GM13976 (cell line): ENCODE measurements at regions not wholly inside any gene's neighbourhood (a gene's known extent, or its start where the extent isn't known, plus 50 kb on each side); places are given as distances from the start of the nearest gene placed in this dataset.
"Not testable (repeated sequence)": the region's sequence is repeated elsewhere in the genome, so short reads cannot be mapped to it uniquely, and the experiment has no call there.

Experiments used
- DNase-seq: peaks from one replicate; pipeline ENCODE4 v3.0.0; 2012; ENCODE audit warnings: low spot score
- CTCF ChIP-seq: IDR thresholded peaks from 2 replicates; pipeline ENCODE4 v1.5.1; 2012; ENCODE audit warnings: borderline replicate concordance, mild to moderate bottlenecking; ENCODE audit not compliant: insufficient read depth; ENCODE audit errors: extremely low read depth, missing control alignments, control extremely low read depth
- in situ Hi-C: fragments of 300-500 bp; cut with MboI; formaldehyde crosslinking; loops from one replicate; pipeline ENCODE4 v1.12.0; 2022; ENCODE audit warnings: low sequenced_read_pairs, mixed read lengths, inconsistent platforms; ENCODE audit not compliant: unreplicated experiment

GRCh38 chr3:74217467-74217866 is 397.0 kb downstream of the CNTN3 start:
- in situ Hi-C loops, result no loop called here
- no peak for TF ChIP-seq CTCF
- no peak for DNase-seq

DNA sequence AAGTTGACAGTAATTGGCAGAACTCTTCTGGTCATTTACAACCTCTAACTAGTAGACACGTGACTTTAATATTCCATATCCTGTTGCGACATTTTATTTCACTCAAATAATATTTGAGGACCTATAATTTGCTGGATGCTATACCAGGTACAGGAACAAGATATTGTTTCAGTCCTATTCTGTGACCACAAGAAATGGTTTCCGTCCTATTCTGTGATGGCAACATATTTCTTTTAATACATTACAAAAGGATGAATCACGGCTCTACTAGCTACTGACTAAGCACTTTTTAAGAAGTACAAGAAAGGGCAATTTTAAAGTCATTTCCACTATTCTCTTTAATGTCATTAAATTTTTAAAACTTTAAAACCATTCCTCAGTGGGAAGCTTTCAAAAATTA is 400.2 kb downstream of the CNTN3 start:
- in situ Hi-C loops, result no loop called here
- no peak for TF ChIP-seq CTCF

DNA sequence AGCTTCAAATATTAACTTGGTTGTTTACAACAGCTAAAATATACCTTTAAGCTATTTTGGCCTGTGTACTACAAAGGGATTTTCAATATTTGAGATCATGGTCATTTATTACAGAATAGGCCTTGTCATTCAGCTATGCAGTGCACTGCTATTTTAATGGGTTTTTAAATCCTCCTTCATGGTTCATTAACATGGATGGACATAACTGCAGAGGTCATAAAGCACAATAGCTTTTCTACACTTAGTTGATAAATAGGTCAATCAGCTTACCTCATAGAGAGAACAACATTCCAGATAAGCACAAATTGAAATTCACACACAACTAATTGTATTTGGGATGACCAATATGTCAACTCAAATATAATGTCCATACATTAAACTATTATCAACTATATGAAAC is 403.7 kb downstream of the CNTN3 start:
- TF ChIP-seq CTCF, result no peak
- no peak for DNase-seq
- in situ Hi-C loops, result no loop called here

More for the DNA sequence above, 400.2 kb downstream of the CNTN3 start:
- DNase-seq, result no peak

DNA sequence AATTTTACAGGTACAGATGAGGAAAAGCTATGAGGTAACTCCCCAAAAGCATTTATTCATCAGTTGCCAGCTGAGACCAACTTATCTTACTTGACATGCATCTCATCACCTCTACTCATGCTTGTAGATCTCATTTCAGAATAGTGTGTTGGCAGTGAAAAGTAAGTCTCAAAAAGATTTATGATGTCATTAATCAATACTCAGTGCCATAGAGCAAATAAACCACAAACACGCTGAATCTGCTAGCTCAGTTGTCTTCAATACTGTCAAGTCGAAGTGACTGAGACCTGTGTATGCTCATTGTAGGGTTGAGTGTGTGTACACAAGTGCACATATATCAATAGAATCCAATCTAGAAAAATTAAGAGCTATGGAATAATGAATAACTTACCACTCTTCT is 413.5 kb downstream of the CNTN3 start:
- in situ Hi-C loops, result no loop called here
- TF ChIP-seq CTCF, result no peak
- no peak for DNase-seq

DNA sequence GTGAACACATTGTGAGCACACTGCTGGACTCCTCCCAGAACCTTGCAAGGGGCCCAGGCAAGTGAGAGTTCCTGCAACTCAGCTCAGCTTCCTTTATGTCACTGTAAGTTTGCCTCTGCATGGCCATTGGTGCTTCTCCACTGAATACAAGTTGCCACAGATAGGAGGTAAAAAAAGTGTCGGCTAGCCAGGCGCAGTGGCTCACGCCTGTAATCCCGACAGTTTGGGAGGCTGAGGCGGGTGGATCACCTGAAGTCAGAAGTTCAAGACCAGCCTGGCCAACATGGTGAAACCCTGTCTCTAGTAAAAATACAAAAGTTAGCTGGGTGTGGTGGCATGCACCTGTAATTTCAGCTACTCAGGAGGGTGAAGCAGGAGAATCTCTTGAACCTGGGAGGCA is 435.8 kb downstream of the CNTN3 start:
- in situ Hi-C loops, DNase-seq: not testable (repeated sequence)

DNA sequence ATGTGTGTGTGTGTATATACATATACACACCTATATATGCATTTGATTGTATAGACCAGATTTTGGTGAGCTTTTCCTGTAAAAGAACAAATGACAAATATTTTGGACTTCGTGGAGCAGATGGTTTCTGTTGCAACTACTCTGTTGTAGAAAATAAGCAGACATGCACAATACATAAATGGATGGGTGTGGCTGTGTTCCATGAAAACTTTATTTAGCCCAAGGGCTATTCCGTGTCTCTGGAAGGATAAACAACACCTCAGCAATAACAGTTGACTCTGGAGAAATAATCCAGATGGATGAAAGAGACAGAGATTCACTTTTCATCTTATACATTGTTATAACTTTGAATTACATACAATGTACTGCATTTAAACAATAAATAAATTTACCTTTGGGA is 441.4 kb downstream of the CNTN3 start:
- DNase-seq, result no peak
- TF ChIP-seq CTCF, result no peak
- in situ Hi-C loops, result no loop called here

DNA sequence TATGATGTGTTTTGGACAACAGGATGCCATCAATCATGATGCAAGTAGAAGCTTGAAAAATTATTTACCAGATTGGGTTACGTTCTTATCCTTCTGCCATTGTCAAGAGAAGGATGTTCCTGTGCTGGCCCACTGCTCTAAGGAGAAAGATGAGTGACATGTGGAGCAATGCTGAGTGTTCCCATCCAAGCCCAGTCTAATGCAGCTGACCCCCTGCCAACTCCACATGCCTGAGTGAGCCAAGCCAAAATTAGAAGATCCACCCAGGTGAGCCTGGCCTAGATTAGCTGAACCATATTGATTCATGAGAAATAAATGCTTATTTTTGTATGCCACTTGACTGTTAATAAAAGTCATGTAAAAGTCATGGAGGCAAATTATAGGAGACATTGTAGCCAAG is 446.5 kb downstream of the CNTN3 start:
- no peak for DNase-seq
- in situ Hi-C loops, result no loop called here
- no peak for TF ChIP-seq CTCF

GRCh38 chr3:74165211-74165610 is 449.2 kb downstream of the CNTN3 start:
- TF ChIP-seq CTCF, result no peak
- no peak for DNase-seq
- in situ Hi-C loops, result no loop called here
